KG1 (cell line): ENCODE measurements at regions not wholly inside any gene's neighbourhood (a gene's known extent, or its start where the extent isn't known, plus 50 kb on each side); places are given as distances from the start of the nearest gene placed in this dataset.
"Not testable (repeated sequence)": the region's sequence is repeated elsewhere in the genome, so short reads cannot be mapped to it uniquely, and the experiment has no call there.

ENCODE experiments used
- DNase-seq: peaks from one replicate; lab custom pipeline; 2025; lab: John Stamatoyannopoulos, UW

DNA sequence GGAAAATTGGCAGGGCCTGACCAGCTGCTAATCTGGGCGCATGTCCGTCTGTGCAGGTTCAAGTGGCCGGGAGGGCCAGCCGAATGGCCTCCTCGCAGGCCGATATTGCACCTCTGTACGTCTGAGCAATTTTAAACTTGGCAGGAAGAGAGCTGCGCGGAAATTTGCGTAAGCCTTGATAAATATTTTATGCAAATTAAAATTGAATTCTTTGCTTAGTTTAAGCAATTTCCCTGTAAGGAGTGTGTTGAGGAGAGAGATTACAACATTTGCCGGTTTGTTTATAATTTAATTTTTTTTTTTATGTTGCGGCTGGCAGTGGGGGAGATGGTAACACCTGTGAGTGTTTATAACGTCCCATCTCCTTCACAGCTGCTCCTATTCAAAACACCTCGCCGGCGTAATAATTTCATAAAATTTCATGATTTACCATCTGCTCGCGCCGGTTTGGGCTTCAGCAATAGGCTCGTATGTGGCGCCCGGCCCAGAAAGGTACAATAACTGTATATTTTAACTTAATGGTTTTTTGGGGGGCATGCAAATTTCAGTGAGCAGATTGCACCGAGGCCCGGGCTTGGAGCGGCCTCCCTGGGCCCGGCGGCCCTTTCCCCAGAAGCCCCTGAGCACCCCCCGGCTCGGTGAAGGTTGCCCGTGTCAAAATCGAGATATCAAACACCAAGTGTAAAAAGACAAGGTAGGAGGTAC is 269.4 kb upstream of the MVB12B start:
- DNase-seq, result no peak

DNA sequence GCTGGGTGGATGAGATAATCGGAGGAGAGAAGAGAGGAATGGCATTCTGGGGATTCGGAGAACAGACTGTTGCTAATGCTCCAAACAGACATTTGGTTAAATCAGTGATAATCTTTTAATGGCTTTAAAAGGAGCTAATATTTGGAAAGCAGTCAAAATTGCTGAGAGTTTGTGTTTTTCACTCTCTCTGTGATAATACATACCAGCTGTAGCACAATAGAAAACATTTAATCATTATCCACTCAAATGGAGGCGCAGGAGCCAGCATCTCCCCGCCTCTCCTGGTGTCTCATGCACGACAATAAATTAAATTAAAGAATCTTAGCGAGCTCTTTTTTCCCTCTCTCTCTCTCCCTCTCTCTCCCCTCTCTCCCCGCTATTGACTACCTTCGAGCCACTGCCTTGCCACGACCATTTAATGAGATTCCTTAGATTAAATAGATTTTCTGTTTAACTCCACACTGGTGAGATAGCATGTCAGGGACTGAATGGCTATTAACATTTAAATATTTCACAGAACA is 268.6 kb upstream of the MVB12B start:
- DNase-seq, result no peak

DNA sequence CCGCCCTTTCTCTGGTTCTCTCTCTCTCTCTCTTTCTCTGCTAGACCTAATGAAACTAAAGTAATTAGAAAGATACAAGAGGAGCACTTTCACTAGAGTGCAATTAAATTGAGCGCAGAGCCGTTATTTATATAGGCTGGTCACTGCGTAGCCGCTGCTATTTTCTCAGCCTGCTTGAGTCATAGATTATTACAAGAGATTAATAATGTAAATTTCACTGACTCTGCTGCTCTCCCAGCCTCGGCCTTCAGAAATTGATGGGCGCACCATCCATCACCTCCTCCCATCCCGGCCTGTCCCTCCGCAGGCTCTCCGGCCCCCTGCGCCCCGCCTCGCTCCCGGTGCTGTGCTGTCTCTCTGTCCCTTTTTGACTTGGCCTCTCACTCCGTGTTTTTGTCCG is 268.0 kb upstream of the MVB12B start:
- no peak for DNase-seq

DNA sequence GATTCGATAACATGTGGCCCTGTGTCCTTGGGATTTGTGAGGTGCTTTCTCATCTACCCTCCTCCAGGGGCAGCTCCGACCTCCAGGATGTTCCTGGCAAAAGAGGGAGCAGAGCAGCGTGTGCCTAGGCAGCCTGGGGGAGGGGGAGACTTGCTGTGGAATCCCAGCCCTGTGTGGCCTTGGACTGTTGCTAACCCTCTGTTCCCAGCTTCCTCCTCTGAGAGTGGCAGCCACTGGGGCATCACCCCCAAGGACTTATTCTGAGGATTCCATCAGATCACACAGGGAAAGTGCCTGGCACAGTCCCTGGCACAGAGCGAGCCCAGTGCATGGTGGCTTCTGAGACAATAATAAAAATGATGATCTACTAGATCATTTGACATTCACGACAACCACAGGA is 265.1 kb upstream of the MVB12B start:
- no peak for DNase-seq

DNA sequence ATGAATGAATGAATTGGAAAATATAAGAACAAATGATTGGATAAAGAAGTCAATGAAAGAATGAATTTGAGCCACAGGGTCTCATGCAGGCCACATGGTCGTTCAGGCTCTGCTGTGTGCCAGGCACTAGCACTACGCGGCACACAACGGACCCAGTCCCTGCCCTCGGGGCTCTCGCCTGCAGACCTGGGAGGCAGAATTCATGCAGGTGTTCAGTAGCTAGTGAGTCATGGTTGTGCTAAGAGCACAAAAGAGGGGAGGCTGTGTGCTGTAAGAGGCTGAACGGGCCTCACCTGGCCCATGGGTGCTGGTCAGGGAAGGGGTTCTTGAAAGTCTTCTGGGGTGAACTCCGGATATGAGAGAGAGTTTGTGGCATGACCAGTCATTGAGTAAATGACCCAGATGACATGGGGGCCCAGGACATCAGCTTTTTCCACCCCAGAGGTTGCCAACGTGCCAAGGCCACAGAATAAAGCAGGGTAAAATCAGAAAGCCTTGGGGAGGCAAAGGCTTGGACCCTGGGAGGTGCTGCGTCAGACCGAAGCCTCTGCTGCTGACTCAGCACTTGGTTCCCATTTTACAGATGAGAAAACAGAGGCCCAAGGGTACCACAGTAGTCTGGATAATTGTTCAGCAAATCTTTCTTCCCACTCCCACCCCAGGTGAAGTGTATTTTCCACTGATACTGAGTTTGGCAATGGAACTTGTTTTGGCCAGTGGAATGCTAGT is 264.3 kb upstream of the MVB12B start:
- no peak for DNase-seq

DNA sequence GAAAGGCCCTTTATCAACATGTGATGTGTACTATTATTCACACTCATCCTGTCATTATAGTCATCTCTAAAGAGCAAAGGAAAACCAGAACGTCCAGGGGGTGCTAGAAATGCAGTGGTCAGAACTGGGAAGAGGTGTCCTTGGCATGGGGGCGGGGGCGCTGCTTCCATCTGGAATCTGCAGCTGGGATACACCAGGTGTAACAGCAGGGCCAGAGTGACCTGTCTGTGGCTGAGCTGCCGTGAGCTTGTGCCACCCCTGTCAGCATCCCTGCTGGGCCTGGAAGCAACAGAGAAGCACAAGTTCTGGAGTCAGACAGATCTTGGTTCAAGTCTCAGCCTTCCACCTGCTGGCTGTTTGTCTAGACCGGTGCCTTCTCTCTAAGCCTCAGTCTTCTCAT is 263.3 kb upstream of the MVB12B start:
- no peak for DNase-seq

DNA sequence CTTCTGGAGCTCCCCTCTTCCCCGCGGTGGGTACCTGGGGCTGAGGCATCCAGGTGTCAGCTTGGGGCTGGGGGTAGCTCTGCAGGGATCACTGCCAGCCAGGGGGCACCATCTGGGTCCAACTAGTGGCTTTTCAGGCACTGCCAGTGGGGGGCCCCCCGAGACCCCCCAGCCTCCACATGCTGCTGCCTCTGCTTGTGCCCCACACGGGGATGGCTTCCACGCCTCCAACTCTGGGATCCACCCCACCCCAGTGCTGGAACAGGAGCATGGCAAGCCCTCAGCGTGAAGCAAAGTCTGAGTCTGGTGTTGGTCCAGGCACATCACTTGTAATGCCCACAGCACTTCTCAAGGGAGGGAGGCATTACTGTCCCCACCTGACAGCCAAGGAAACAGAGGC is 260.5 kb upstream of the MVB12B start:
- DNase-seq, result no peak

DNA sequence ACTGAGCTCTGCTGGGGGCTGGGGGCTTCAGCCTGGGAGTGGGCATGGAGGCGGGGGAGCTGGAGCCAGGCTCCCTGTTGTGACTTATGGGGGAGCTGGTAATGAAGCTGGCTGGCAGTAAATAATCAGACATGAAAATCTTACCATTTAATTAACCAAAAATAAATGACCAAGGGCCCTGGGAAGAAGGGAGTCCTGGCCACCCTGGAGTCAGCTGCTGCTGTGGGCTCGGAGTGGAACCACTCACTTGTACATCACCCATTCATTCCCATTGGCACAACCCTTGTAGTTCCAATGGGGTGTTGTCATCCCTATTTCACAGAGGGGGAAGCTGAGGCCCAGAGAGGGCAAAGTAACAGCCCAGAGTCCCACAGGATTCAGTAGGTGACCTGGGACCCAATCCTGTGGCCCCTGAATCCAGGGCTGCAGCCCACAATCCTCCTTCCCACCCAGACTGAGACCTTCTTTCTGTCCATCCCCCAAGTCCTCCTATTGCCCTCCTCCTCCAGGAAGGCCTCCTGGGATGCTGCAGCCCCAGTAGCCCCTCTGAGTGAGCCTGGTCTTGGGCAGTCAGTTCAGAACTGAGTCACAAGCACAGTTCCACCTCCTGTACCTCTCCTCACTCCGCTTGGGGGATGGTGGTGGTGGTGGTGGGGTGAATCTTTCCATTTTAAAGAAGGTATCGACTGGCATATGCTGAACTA is 259.4 kb upstream of the MVB12B start:
- DNase-seq, result no peak

DNA sequence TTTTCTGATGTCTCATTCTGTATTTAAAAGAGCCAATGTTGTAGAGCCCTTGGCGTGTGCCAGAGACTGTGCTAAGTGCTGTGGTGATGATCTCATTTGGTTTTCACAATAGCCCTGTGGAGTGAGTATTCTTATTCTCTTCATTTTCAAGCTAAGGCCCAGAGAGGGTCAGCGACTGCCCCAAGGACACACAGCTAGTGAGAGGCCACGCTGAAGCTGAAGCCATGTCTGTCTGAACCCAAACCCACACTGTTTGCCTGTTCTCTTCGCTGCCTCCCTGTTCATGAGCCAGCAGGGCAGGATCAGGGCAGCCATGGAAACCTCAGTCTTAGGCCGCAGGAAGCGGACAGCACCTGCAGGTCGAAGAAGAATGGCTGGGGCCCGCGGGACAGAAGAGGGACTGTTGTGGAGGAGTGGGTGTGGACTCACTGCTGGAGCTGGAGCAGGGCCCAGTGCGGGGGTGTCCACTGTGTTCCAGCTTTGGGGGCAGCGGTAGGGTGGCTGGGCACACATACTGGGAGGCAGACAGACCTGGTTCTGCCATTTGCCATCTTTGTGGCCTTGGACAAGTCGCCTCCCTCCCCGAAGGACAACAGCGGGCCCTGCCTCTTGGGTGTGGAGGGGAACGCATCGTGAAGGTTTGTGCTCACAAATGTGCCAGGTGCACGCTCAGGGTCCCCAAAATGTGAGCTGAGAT is 257.9 kb upstream of the MVB12B start:
- no peak for DNase-seq

DNA sequence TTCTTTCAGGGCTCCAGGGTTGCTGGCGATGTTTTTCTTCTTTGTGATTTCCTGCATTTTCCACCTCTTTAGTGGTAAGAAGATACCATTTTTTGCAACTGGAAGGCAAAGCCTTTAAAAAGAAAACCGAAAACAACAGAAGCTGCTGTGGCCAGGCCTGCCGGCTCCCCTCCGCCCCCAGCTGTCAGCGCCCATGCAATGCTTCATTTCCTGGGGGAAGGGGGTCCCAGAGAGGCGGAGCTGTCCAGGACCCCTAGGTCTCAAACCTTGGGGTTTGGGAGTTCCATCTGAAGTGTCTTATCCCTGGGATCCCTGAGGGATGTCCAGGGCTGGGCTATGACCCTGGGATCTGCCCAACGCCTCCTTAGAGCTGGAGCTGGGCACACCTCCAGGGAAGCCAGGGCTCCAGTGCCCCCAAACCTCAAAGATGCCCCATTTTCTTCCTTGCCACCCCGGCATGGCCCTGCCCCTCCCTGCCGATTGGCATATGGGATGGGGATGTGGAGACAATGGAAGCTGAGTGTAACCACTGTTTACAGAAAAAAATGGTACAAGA is 257.2 kb upstream of the MVB12B start:
- DNase-seq, result no peak

DNA sequence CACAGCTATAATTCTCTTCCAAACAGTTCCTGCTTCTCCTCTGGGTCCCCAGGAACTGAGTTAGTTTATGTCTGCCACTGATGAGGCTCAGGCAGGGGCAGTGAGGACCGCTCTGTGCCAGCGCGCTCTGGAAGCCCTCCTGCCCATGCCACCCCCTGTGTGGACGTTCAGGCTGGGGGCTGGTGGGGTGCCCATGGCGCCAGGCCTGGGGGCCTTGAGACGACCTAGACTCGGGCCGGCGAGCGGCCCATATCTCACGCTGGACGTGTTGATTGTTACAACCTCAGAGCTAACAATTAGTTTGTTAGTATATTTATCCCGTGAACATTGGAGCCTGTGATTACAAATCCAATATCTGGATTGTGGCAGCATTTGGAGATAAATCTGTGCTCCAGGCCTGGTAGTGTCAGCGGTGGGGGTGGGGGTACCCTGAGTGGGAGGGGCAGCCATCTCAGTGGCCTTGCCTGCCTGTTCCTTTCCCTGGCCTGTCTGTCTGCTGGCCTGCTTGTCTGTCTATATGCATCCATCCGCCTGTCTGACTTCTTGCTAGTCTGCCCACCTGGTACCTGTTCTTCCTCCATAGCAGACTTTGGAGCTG is 256.5 kb upstream of the MVB12B start:
- DNase-seq, result no peak

DNA sequence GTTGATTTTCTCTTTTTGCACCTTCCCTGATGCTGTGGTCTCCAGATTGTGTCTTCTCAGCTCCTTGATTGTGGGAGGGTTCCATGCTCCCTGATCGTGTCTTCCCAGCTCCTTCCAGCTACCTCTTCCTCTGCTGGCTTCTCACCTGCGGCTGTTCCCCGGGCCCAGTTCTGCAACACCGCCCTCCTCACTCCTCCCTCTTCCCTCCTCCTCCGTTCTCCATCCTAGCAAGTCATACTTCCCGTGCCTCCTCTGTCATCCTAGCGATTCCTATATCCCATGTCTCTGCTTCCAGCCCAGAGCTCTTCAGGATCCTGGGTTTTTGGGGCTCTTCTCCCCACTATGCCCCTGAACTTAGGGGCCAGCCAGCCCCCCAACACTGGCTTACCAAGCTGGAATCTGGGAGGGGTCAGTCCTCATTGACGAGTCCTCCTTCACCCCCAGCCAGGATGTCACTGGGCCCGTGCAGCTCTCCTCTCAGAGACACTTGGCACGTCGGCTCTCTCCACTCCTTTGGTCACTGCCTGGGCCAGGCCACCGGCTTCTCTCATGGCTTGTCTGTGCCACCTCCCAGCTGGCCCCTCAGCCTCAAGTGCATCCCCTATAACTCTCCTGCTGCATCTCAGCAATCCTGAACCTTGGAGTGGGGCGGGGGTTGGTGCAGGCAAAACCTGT is 255.4 kb upstream of the MVB12B start:
- DNase-seq, result no peak

DNA sequence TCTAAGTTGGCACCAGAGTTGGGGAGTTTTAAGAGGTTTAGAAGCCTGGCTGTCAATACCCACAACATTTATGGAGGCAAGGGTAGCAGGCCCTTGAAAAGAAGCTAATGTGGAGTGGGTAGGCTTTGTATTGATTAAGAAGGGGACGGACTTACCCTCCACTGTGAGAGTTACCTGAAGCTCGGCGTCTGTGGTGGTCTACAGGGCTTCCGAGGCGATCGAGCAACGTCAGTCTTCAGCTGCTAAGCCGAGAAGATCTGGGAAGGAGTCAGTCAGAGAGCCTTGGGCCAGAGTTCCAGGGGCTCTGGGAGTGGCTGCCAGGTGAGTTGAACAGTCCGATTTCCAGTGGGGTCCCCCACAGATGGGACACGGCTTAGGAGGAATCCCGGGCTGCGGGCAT is 249.0 kb upstream of the MVB12B start:
- DNase-seq, result not testable (repeated sequence)

DNA sequence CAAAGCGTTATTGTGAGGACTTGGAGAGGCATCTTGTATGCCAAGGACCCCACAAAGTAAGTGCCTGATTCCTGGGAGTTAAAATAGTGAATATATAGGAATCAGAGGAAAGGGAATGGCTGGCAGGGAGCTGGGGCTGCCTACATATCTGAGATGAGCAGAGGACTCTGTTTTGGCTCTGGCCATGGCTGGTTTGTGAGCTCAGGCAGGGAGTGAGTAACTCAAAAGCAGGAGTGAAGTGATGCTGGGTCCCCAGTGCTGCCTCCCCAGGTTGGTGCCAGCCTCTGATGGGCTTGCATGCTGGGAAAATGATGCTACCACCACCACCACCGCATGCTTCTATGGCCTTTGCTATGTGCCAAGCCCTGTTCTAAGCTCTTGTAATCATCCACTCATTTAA is 246.0 kb upstream of the MVB12B start:
- no peak for DNase-seq

DNA sequence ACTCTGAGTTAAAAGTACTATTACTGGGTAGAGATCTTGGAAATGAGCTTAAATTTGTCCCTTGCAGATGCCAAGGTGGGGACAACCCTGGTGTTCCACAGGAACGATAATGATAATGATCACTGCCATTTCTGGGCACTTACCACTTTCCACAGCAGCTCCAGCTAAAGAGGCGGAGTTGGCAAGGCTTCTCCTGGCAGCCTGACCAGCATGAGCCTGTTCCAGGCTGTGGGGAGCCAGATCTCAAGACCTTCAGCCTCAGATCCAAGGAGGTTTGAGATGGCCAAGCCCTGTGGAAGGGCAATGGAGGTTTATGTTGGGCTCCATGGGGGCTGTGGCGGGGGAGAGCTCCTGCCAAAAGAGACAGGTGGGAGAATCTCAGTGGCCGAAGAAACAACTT is 244.9 kb upstream of the MVB12B start:
- no peak for DNase-seq

DNA sequence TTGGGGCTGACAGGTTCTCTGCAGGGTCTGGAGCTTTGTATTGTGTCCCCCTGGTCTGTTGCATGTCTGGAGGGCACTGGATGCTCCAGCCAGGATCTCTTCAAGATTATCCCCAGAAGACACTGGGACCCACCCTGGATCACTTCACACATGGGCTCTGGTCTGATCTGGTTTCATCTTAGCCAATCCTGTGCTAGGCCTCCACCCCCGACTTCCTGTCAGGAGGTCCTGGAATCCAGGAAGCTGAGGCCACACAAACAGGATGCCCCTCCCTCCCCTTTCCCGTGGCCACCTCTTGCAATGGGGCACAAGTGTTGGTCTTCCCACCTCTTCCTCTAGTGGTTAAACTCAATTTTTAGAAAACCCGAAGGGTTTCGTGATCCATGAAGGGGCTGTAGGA is 242.6 kb upstream of the MVB12B start:
- DNase-seq, result no peak

DNA sequence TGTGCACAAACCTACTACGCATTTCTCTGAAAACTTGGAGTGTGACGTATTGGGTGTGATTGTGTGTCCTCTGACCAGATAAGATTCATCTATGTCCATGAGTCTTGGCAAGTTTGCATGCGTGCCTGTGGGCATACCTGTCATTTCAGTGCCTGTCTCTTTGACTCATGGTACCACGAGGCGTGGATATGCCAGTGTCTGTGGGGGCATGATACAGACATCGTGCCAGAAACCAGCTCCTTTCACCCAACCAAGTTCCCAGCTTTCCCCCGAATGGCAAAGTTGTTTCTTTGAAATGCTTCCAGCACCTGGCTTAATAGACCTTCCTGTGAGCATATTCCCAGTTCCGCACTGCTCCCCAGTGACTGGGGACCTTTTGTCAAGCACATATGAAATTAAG is 241.9 kb upstream of the MVB12B start:
- DNase-seq, result no peak

DNA sequence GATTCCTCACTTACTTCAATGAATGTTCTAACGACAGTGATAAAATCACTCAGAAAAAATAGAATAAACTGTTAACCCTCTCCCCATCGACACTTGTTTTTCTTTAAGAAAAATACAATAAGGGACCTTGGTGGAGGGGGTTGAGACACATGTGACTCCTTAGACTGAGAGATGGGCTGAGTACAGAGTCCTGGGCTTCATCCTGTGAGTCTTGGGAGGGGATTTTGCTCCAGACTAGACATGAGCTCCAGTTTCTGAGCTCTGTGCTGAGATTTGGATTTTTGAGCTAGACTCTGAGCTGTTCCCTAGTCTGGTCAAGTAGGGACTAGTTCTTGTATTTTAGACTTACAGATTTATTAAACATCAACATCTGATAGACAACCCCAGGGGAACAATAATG is 241.5 kb upstream of the MVB12B start:
- DNase-seq, result no peak

DNA sequence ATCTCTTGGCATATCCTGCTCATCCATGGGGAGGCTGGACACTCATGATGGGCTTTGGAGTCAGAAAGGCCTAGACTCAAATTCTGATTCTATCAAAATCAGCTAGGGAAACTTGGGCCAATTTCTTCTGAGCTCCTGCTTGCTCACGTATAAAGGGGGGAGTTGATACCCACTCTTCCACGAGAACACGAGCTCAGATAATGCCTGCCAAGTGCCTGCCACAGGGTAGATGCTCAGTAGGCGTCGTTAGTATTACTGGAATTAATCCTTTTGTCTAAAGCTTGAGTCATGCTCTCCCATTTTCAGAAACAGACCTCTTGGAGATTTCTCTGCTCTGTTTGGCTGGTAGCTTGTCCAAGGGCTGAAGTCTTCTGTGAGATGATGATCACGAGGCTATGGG is 238.3 kb upstream of the MVB12B start:
- DNase-seq, result no peak

DNA sequence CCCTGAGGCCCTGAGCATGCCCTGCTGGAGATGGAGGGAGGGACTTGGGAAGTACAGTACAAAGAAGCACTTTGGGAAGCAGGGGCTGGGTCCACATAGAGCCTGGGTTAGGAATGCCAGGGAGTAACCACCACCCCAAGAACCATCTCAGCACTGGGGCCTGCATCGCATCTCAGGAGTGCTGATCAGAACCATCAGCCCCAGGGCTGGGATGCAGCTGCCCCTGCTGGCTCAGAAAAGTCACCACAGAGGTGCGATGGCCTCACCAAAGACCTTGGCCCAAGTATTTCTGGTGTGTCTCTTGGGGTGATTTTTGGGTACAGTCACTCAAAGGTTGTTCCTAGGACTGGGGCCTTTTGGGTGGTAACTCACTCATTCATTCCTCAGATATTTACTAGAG is 236.8 kb upstream of the MVB12B start:
- no peak for DNase-seq

DNA sequence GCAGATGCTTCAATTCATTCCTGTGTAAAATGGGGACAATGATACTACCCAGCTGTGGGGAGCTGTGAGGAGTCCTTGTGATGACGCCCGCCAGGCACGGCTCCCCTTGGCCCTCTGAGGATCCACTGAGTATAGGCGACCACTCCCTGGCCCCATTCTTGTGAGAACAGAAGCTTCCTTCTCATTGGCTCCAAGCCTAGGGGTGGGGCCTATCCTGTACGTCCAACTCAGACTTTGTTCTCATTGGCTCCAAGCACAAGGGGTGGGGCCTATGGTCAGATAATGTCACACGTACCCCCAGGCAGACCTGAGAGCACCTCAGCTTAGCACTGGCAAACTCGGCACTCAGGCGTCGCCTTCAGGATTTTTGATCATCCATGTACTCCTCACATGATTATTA is 232.9 kb upstream of the MVB12B start:
- no peak for DNase-seq
